CD4-positive, alpha-beta T cell (primary cell): ENCODE measurements at regions not wholly inside any gene's neighbourhood (a gene's known extent, or its start where the extent isn't known, plus 50 kb on each side); places are given as distances from the start of the nearest gene placed in this dataset.
"Not testable (repeated sequence)": the region's sequence is repeated elsewhere in the genome, so short reads cannot be mapped to it uniquely, and the experiment has no call there.

Source experiments
- ATAC-seq: fragments of 200-7000 bp; cut with Tn5 transposase; one replicate; pipeline ENCODE4 v1.10.0; 2022; ENCODE audit warnings: mild to moderate bottlenecking; ENCODE audit not compliant: poor library complexity
- CTCF ChIA-PET: fragments of 350-600 bp; sonication (Branson Sonifier 250); formaldehyde crosslinking; loops from one replicate; lab custom pipeline; 2021; ENCODE audit warnings: antibody characterized with exemption, inconsistent platforms; lab: Charles Lee
- POLR2A ChIA-PET: fragments of 350-600 bp; sonication (Branson Sonifier 250); formaldehyde crosslinking; loops from one replicate; lab custom pipeline; 2021; ENCODE audit warnings: antibody characterized with exemption, inconsistent platforms; lab: Charles Lee
- DNase-seq, 14 experiments: peaks; one replicate each; pipeline ENCODE4 v3.0.0-alpha.2; 2013 to 2020; ENCODE audit warnings: mixed read lengths in 2 of 14
- H3K27ac ChIP-seq, 2 donors: one replicate each; pipeline versions ENCODE4 v1.5.1 to v1.7.0; 2013; ENCODE audit warnings: low read length in 2 of 2, low read depth in 1 of 2, mild to moderate bottlenecking in 1 of 2
- H3K27me3 ChIP-seq, 2 experiments: 1 replicate in 1 of 2; 2 replicates in 1 of 2; pipeline versions ENCODE4 v1.6.1 to v1.7.0; 2013; ENCODE audit warnings: low read length in 2 of 2, control low read depth in 1 of 2, mild to moderate bottlenecking in 1 of 2, moderate library complexity in 1 of 2; ENCODE audit not compliant: insufficient read depth in 2 of 2, control insufficient read depth in 1 of 2
- H3K36me3 ChIP-seq: one replicate; pipeline ENCODE4 v1.6.1; 2013; ENCODE audit warnings: low read length, control low read depth; ENCODE audit not compliant: insufficient read depth
- H3K4me1 ChIP-seq: one replicate; pipeline ENCODE4 v1.6.1; 2013; ENCODE audit warnings: low read length, control low read depth; ENCODE audit not compliant: insufficient read depth
- H3K4me3 ChIP-seq: one replicate; pipeline ENCODE4 v1.5.1; 2013; ENCODE audit warnings: mild to moderate bottlenecking, low read length, moderate library complexity
- H3K9me3 ChIP-seq, 2 experiments: 1 replicate in 1 of 2; 2 replicates in 1 of 2; pipeline versions ENCODE4 v1.6.1 to v1.7.0; 2013; ENCODE audit warnings: low read length in 2 of 2, mild to moderate bottlenecking in 2 of 2, control low read depth in 1 of 2, moderate library complexity in 1 of 2; ENCODE audit not compliant: control insufficient read depth in 1 of 2, insufficient read depth in 1 of 2
- H3K27ac Mint-ChIP-seq: one replicate; pipeline ENCODE4 v1.8.0; 2020; ENCODE audit warnings: mixed read lengths
- H3K27me3 Mint-ChIP-seq: one replicate; pipeline ENCODE4 v1.8.0; 2021; ENCODE audit warnings: mixed read lengths
- H3K36me3 Mint-ChIP-seq: one replicate; pipeline ENCODE4 v1.8.0; 2021; ENCODE audit warnings: low read depth, mixed read lengths
- H3K4me1 Mint-ChIP-seq: one replicate; pipeline ENCODE4 v1.8.0; 2021; ENCODE audit warnings: low read depth, mixed read lengths
- H3K4me3 Mint-ChIP-seq: one replicate; pipeline ENCODE4 v1.8.0; 2020; ENCODE audit warnings: mild to moderate bottlenecking, mixed read lengths
- H3K9me3 Mint-ChIP-seq: one replicate; pipeline ENCODE4 v1.8.0; 2020; ENCODE audit warnings: mixed read lengths
- intact Hi-C, 2 experiments: fragments of 100-400 bp; cut with DNase I in 1 of 2; cut with micrococcal nuclease in 1 of 2; formaldehyde crosslinking; loops; one replicate each; pipeline versions ENCODE4 v1.15.1 to v1.9.0; 2023 to 2025; cut with DNase I, micrococcal nuclease
- TF ChIP-seq, protein P1 (sequence below): fragments of 200-600 bp; IDR thresholded peaks from one replicate; pipeline ENCODE4 v1.8.0; 2022; ENCODE audit warnings: antibody characterized with exemption, mild to moderate bottlenecking

DNA sequence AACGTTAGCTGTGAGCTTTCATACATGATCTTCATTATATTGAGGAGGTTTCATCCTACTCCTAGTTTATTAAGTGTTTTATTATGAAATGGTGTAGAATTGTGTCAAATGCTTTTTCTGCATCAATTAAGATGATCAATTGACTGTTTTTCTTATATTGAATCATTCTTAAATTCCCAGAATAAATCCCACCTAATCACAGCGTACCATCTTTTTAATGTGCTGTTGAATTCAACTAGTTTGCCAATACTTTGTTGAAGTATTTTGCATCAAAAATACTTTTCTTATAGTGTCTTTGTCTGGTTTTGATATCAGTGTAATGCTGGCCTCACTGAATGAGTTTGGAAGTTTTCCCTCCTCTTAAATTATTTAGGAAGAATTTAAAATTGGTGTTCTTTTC is 138.6 kb upstream of the SGCG start:
- DNase-seq, result no peak
- TF ChIP-seq, protein P1, sequence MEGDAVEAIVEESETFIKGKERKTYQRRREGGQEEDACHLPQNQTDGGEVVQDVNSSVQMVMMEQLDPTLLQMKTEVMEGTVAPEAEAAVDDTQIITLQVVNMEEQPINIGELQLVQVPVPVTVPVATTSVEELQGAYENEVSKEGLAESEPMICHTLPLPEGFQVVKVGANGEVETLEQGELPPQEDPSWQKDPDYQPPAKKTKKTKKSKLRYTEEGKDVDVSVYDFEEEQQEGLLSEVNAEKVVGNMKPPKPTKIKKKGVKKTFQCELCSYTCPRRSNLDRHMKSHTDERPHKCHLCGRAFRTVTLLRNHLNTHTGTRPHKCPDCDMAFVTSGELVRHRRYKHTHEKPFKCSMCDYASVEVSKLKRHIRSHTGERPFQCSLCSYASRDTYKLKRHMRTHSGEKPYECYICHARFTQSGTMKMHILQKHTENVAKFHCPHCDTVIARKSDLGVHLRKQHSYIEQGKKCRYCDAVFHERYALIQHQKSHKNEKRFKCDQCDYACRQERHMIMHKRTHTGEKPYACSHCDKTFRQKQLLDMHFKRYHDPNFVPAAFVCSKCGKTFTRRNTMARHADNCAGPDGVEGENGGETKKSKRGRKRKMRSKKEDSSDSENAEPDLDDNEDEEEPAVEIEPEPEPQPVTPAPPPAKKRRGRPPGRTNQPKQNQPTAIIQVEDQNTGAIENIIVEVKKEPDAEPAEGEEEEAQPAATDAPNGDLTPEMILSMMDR, result no peak
- no peak overlapping the region for H3K27ac Mint-ChIP-seq
- Histone ChIP-seq H3K36me3 (no peaks in the 10 kb centered on the region), H3K4me1 (no peaks in the 10 kb centered on the region), H3K4me3 (no peak overlapping the region), H3K9me3 (no peaks in the 10 kb centered on the region), H3K27ac (no peak overlapping the region), H3K27me3 (no peaks in the 10 kb centered on the region)
- no peaks in the 10 kb centered on the region for H3K36me3 Mint-ChIP-seq
- no peaks in the 10 kb centered on the region for H3K4me1 Mint-ChIP-seq
- ChIA-PET CTCF (no interaction called here), POLR2A (no interaction called here)
- H3K9me3 Mint-ChIP-seq, result no peaks in the 10 kb centered on the region
- no peak overlapping the region for H3K4me3 Mint-ChIP-seq
- no peak for ATAC-seq
- intact Hi-C loops, result no loop called here
- H3K27me3 Mint-ChIP-seq, result no peaks in the 10 kb centered on the region

DNA sequence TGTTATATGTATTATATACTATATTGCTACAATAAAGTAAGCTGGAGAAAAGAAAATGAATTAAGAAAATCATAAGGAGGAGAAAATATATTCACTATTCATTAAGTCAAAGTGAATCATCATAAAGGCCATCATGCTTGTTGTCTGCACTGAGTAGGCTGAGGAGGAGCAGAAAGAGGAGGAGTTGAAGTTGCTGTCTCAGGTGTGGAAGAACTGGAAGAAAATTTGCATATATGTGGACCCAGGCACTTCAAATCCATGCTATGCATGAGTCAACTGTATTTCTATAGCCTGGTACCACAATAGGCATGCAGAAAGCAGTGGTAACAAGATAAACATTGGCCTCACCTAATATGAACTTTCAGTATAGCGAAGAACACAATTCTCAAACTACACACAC is 135.9 kb upstream of the SGCG start:
- no peaks in the 10 kb centered on the region for H3K4me1 ChIP-seq
- no peak overlapping the region for H3K4me3 ChIP-seq
- H3K27me3 ChIP-seq, result no peaks in the 10 kb centered on the region
- POLR2A ChIA-PET, result no interaction called here
- no peaks in the 10 kb centered on the region for H3K9me3 Mint-ChIP-seq
- CTCF ChIA-PET, result no interaction called here
- TF ChIP-seq, protein P1, result no peak
- H3K27ac Mint-ChIP-seq, result no peak overlapping the region
- intact Hi-C loops, result no loop called here
- H3K4me3 Mint-ChIP-seq, result no peak overlapping the region
- H3K36me3 Mint-ChIP-seq, result no peaks in the 10 kb centered on the region
- H3K27me3 Mint-ChIP-seq, result no peaks in the 10 kb centered on the region
- no peak for ATAC-seq
- H3K4me1 Mint-ChIP-seq, result no peaks in the 10 kb centered on the region
- DNase-seq, result no peak
- no peaks in the 10 kb centered on the region for H3K36me3 ChIP-seq
- H3K27ac ChIP-seq, result no peak overlapping the region
- H3K9me3 ChIP-seq, result no peaks in the 10 kb centered on the region

GRCh38 chr13:23050126-23050525 is 130.7 kb upstream of the SGCG start:
- H3K4me1 Mint-ChIP-seq, result no peaks in the 10 kb centered on the region
- POLR2A ChIA-PET, result no interaction called here
- H3K4me3 ChIP-seq, result no peak overlapping the region
- H3K36me3 ChIP-seq, result no peaks in the 10 kb centered on the region
- no peaks in the 10 kb centered on the region for H3K27me3 ChIP-seq
- no peaks in the 10 kb centered on the region for H3K9me3 Mint-ChIP-seq
- intact Hi-C loops, result no loop called here
- no peaks in the 10 kb centered on the region for H3K27me3 Mint-ChIP-seq
- no peaks in the 10 kb centered on the region for H3K36me3 Mint-ChIP-seq
- peaks cover 0 to 2% of the 10 kb centered on the region in 2 experiments for H3K9me3 ChIP-seq
- H3K27ac ChIP-seq, result no peak overlapping the region
- TF ChIP-seq, protein P1, result no peak
- DNase-seq, result no peak
- no peak overlapping the region for H3K4me3 Mint-ChIP-seq
- no peaks in the 10 kb centered on the region for H3K4me1 ChIP-seq
- no peak overlapping the region for H3K27ac Mint-ChIP-seq
- no peak for ATAC-seq
- CTCF ChIA-PET, result no interaction called here

DNA sequence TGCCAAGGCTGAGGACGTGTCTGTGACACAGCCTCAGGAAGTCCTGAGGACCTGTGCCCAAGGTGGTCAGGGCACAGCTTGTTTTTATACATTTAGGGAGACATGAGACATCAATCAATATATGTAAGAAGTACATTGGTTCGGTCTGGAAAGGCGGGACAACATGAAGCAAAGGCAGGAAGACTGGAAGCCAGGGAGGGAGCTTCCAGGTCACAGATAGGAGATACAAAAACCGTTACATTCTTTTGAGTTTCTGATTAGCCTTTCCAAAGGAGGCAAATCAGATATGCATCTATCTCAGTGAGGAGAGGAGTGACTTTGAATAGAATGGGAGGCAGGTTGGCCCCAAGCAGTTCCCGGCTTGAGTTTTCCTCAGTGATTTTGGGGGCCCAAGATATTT is 127.1 kb upstream of the SGCG start:
- CTCF ChIA-PET, H3K27ac Mint-ChIP-seq, H3K4me1 Mint-ChIP-seq, H3K9me3 Mint-ChIP-seq, H3K4me1 ChIP-seq, H3K27me3 Mint-ChIP-seq, H3K4me3 ChIP-seq, H3K27ac ChIP-seq, H3K9me3 ChIP-seq, H3K27me3 ChIP-seq, ATAC-seq, H3K4me3 Mint-ChIP-seq, DNase-seq, POLR2A ChIA-PET, H3K36me3 ChIP-seq, intact Hi-C loops, H3K36me3 Mint-ChIP-seq: not testable (repeated sequence)
